ENCODE measurements at regions not wholly inside any gene's neighbourhood (a gene's known extent, or its start where the extent isn't known, plus 50 kb on each side); places are given as distances from the start of the nearest gene placed in this dataset.

DNA sequence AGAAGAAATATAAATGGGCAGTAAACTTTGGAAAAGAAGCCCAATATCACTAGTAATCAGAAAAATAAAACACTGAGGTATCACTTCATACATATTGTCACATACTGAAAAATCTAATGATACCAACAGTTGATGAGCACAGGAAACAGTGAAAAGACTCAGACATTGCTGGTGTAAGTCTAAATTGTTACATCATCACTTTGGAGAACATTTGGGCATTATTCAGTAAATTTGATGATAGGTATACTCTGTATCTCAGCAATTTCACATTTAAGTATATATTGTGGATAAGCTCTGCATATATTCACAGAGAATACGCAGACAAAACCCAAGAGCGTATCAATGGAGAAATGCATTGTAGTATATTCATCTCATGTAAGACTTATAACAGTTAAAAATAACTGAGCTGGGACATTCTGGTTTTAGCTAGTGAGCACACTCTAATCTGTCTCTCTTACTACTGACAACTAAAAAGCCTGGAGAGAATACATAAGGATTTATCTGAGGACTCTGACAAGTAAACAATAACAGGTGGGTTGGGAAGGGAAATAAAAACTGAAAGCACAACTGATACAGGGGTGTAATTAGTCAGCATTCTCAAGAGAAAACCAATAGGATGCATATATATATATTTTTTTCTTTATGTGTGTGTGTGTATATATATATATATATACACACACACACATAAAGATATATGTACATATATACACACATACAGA lies 212.7 kb upstream of the JUN start:
- H3K27me3 ChIP-seq (ENCODE audit: insufficient read depth, insufficient read length), result peaks cover 2% of the 10 kb centered on the region
- no peaks in the 10 kb centered on the region for H3K9me3 ChIP-seq (ENCODE audit: insufficient read depth, low read length)
- H3K4me3 ChIP-seq (ENCODE audit: insufficient read length, low read depth), result no peak overlapping the region
- DNase-seq (ENCODE audit: low read depth, low spot score), result no peak
- H3K4me1 ChIP-seq (ENCODE audit: insufficient read depth, insufficient read length), result no peaks in the 10 kb centered on the region
- H3K36me3 ChIP-seq (ENCODE audit: insufficient read depth, insufficient read length, low read length), result no peaks in the 10 kb centered on the region
- TF ChIP-seq ZNF274 (IDR thresholded peaks at IDR 0.05; ENCODE audit: low read depth, low read length) (no peak), SUZ12 (IDR thresholded peaks at IDR 0.05; ENCODE audit: extremely low read depth, insufficient read depth, insufficient read length) (no peak), YY1 (IDR thresholded peaks at IDR 0.05; ENCODE audit: insufficient read depth, insufficient read length) (no peak)
- no peak overlapping the region for H3K9ac ChIP-seq (ENCODE audit: insufficient read length, low read depth)

DNA sequence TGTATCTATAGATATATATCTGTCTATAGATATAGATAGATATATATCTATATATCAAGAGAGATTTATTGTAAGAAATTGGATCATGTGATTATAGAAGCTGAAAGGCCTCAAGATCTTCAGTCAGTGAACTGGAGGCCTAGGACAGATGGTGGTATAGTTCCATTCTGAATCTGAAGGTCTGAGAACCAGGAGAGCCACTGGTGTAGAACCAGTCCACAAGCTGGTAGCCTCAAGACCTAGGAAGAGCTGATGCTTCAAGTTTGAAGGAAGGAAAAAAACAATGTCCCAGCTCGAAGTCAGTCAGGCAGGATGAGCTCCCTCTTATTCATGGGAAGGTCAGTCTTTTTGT lies 213.2 kb upstream of the JUN start:
- no peak for DNase-seq (ENCODE audit: low read depth, low spot score)
- TF ChIP-seq ZNF274 (IDR thresholded peaks at IDR 0.05; ENCODE audit: low read depth, low read length) (no peak), YY1 (IDR thresholded peaks at IDR 0.05; ENCODE audit: insufficient read depth, insufficient read length) (no peak), SUZ12 (IDR thresholded peaks at IDR 0.05; ENCODE audit: extremely low read depth, insufficient read depth, insufficient read length) (no peak)
- Histone ChIP-seq H3K27me3 (ENCODE audit: insufficient read depth, insufficient read length) (peaks cover 2% of the 10 kb centered on the region), H3K9ac (ENCODE audit: insufficient read length, low read depth) (no peak overlapping the region), H3K4me3 (ENCODE audit: insufficient read length, low read depth) (no peak overlapping the region), H3K36me3 (ENCODE audit: insufficient read depth, insufficient read length, low read length) (no peaks in the 10 kb centered on the region), H3K9me3 (ENCODE audit: insufficient read depth, low read length) (no peaks in the 10 kb centered on the region), H3K4me1 (ENCODE audit: insufficient read depth, insufficient read length) (no peaks in the 10 kb centered on the region)

- no peak overlapping the region for H3K4me3 ChIP-seq (ENCODE audit: insufficient read length, low read depth)
- no peak for TF ChIP-seq YY1 (IDR thresholded peaks at IDR 0.05; ENCODE audit: insufficient read depth, insufficient read length)
- no peak for TF ChIP-seq SUZ12 (IDR thresholded peaks at IDR 0.05; ENCODE audit: extremely low read depth, insufficient read depth, insufficient read length)
- TF ChIP-seq ZNF274 (IDR thresholded peaks at IDR 0.05; ENCODE audit: low read depth, low read length), result no peak
- H3K9ac ChIP-seq (ENCODE audit: insufficient read length, low read depth), result no peak overlapping the region
- no peaks in the 10 kb centered on the region for H3K36me3 ChIP-seq (ENCODE audit: insufficient read depth, insufficient read length, low read length)
- peaks cover 2% of the 10 kb centered on the region for H3K27me3 ChIP-seq (ENCODE audit: insufficient read depth, insufficient read length)
- no peaks in the 10 kb centered on the region for H3K9me3 ChIP-seq (ENCODE audit: insufficient read depth, low read length)
- no peak for DNase-seq (ENCODE audit: low read depth, low spot score)
- H3K4me1 ChIP-seq (ENCODE audit: insufficient read depth, insufficient read length), result no peaks in the 10 kb centered on the region
Observed at GRCh38 chr1:58997637-58998036, 213.8 kb upstream of the JUN start.

- Histone ChIP-seq H3K9me3 (ENCODE audit: insufficient read depth, low read length) (no peaks in the 10 kb centered on the region), H3K9ac (ENCODE audit: insufficient read length, low read depth) (no peak overlapping the region), H3K4me1 (ENCODE audit: insufficient read depth, insufficient read length) (no peaks in the 10 kb centered on the region), H3K4me3 (ENCODE audit: insufficient read length, low read depth) (no peak overlapping the region), H3K27me3 (ENCODE audit: insufficient read depth, insufficient read length) (no peaks in the 10 kb centered on the region), H3K36me3 (ENCODE audit: insufficient read depth, insufficient read length, low read length) (no peaks in the 10 kb centered on the region)
- no peak for DNase-seq (ENCODE audit: low read depth, low spot score)
- TF ChIP-seq YY1 (IDR thresholded peaks at IDR 0.05; ENCODE audit: insufficient read depth, insufficient read length), result no peak
- no peak for TF ChIP-seq SUZ12 (IDR thresholded peaks at IDR 0.05; ENCODE audit: extremely low read depth, insufficient read depth, insufficient read length)
- no peak for TF ChIP-seq ZNF274 (IDR thresholded peaks at IDR 0.05; ENCODE audit: low read depth, low read length)
Observed at GRCh38 chr1:58999676-59000075, 215.8 kb upstream of the JUN start.

- H3K9ac ChIP-seq (ENCODE audit: insufficient read length, low read depth), result no peak overlapping the region
- TF ChIP-seq YY1 (IDR thresholded peaks at IDR 0.05; ENCODE audit: insufficient read depth, insufficient read length) (no peak), SUZ12 (IDR thresholded peaks at IDR 0.05; ENCODE audit: extremely low read depth, insufficient read depth, insufficient read length) (no peak), ZNF274 (IDR thresholded peaks at IDR 0.05; ENCODE audit: low read depth, low read length) (no peak)
Observed at GRCh38 chr1:59004755-59005154, 220.9 kb upstream of the JUN start.

DNA sequence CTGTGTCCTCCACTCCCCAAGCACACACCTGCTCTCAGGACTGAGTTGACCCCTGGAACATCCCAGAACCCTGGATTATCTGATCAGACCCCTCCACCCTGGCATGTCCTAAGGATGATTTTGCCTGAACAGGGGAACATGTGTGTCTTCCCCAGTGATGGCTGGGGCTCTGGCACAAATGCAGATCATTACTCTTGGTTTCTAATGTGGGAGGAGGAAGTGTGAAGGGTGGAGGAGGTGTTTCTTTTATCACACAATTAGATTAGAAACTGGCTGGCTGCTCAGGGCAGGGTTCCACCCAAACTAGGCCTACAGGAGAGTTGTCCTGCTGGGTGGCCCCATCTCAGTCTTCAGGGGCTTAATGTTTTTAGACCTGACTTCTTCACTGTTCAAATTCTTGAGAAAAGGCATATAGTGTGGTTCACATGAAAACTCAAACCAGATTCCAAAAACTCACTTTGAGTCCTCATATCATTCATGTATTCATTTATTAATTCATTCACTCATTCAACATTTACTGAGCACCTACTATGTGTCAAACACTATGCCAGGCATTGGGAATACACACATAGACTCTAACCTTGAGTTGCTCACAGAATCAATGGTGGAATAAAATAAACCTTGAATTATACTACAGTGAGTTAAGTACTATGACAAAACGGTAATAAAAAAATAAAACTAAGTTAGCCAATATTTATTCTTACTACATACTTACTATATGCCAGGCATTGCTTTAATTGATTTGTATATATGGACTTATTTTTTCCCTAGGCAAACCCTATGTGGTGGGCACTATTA lies 221.8 kb upstream of the JUN start:
- H3K9ac ChIP-seq (ENCODE audit: insufficient read length, low read depth), result no peak overlapping the region
- H3K9me3 ChIP-seq (ENCODE audit: insufficient read depth, low read length), result no peaks in the 10 kb centered on the region
- H3K4me1 ChIP-seq (ENCODE audit: insufficient read depth, insufficient read length), result peaks cover 2% of the 10 kb centered on the region
- DNase-seq (ENCODE audit: low read depth, low spot score), result no peak
- TF ChIP-seq SUZ12 (IDR thresholded peaks at IDR 0.05; ENCODE audit: extremely low read depth, insufficient read depth, insufficient read length) (no peak), ZNF274 (IDR thresholded peaks at IDR 0.05; ENCODE audit: low read depth, low read length) (no peak), YY1 (IDR thresholded peaks at IDR 0.05; ENCODE audit: insufficient read depth, insufficient read length) (no peak)
- H3K4me3 ChIP-seq (ENCODE audit: insufficient read length, low read depth), result no peak overlapping the region
- no peaks in the 10 kb centered on the region for H3K36me3 ChIP-seq (ENCODE audit: insufficient read depth, insufficient read length, low read length)
- H3K27me3 ChIP-seq (ENCODE audit: insufficient read depth, insufficient read length), result no peaks in the 10 kb centered on the region

More at GRCh38 chr1:59004755-59005154, 220.9 kb upstream of the JUN start:
- Histone ChIP-seq H3K27me3 (ENCODE audit: insufficient read depth, insufficient read length) (no peaks in the 10 kb centered on the region), H3K4me1 (ENCODE audit: insufficient read depth, insufficient read length) (peaks cover 2% of the 10 kb centered on the region), H3K36me3 (ENCODE audit: insufficient read depth, insufficient read length, low read length) (no peaks in the 10 kb centered on the region), H3K9me3 (ENCODE audit: insufficient read depth, low read length) (no peaks in the 10 kb centered on the region), H3K4me3 (ENCODE audit: insufficient read length, low read depth) (no peak overlapping the region)
- no peak for DNase-seq (ENCODE audit: low read depth, low spot score)

DNA sequence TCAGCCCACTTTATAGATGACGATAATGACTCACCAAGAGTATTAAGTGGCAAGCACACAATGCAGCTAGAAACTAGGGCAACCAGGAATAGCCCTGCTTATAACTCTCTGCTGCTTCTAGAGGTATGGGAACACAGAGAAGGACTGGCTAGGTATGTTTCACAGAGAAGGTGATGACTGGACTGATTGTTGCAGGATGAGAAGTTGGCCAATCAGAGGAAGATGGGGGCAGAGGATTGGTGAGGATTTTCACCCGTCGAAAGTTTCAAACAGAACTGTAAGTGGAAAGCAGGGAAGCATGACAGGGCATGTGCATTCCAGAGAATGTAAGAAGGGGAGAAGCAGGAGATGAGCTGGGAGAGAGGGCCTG lies 222.4 kb upstream of the JUN start:
- Histone ChIP-seq H3K9ac (ENCODE audit: insufficient read length, low read depth) (no peak overlapping the region), H3K36me3 (ENCODE audit: insufficient read depth, insufficient read length, low read length) (no peaks in the 10 kb centered on the region), H3K9me3 (ENCODE audit: insufficient read depth, low read length) (no peaks in the 10 kb centered on the region), H3K4me1 (ENCODE audit: insufficient read depth, insufficient read length) (peaks cover 2% of the 10 kb centered on the region), H3K4me3 (ENCODE audit: insufficient read length, low read depth) (no peak overlapping the region), H3K27me3 (ENCODE audit: insufficient read depth, insufficient read length) (no peaks in the 10 kb centered on the region)
- DNase-seq (ENCODE audit: low read depth, low spot score), result no peak
- TF ChIP-seq ZNF274 (IDR thresholded peaks at IDR 0.05; ENCODE audit: low read depth, low read length) (no peak), YY1 (IDR thresholded peaks at IDR 0.05; ENCODE audit: insufficient read depth, insufficient read length) (no peak), SUZ12 (IDR thresholded peaks at IDR 0.05; ENCODE audit: extremely low read depth, insufficient read depth, insufficient read length) (no peak)
